A673 (cell line): ENCODE measurements at regions not wholly inside any gene's neighbourhood (a gene's known extent, or its start where the extent isn't known, plus 50 kb on each side); places are given as distances from the start of the nearest gene placed in this dataset.

Experiments
- BruUV-seq: library from RNA; stranded (reverse); fragments of 400-500 nt; replicated peaks from 2 replicates; lab custom pipeline; 2021; lab: Mats Ljungman, UMichigan
- CTCF ChIA-PET: fragments of 300-600 bp; sonication (Branson Sonifier 250); formaldehyde crosslinking; loops from one replicate; lab custom pipeline; 2022; ENCODE audit warnings: antibody characterized with exemption; lab: Charles Lee
- POLR2A ChIA-PET: fragments of 300-600 bp; sonication (Branson Sonifier 250); formaldehyde crosslinking; loops from one replicate; lab custom pipeline; 2022; ENCODE audit warnings: antibody characterized with exemption; ENCODE audit not compliant: low non-redundant PET; lab: Charles Lee
- DNase-seq: peaks from one replicate; pipeline ENCODE4 v3.0.0-alpha.2; 2015; ENCODE audit warnings: low spot score
- H3K27ac ChIP-seq: fragments of 200-600 bp; sonication (generic); 2 replicates; pipeline ENCODE4 v1.5.1; 2016; ENCODE audit warnings: mixed run types, low read depth, mild to moderate bottlenecking, mixed read lengths, antibody characterized with exemption, low read length; ENCODE audit not compliant: poor library complexity, severe bottlenecking
- H3K27me3 ChIP-seq: fragments of 200-600 bp; sonication (generic); replicated peaks from 2 replicates; pipeline ENCODE4 v1.6.1; 2017; ENCODE audit warnings: mixed run types, low read depth, mild to moderate bottlenecking, mixed read lengths, antibody characterized with exemption, low read length; ENCODE audit not compliant: insufficient read depth, poor library complexity
- H3K36me3 ChIP-seq: fragments of 200-600 bp; sonication (generic); 2 replicates; pipeline ENCODE4 v1.6.1; 2016; ENCODE audit warnings: mixed run types, mild to moderate bottlenecking, mixed read lengths, antibody characterized with exemption, low read length; ENCODE audit not compliant: insufficient read depth, poor library complexity, severe bottlenecking
- H3K4me1 ChIP-seq: fragments of 200-600 bp; sonication (generic); 2 replicates; pipeline ENCODE4 v1.6.1; 2017; ENCODE audit warnings: mixed run types, mild to moderate bottlenecking, mixed read lengths, antibody characterized with exemption, low read length; ENCODE audit not compliant: insufficient read depth, poor library complexity, severe bottlenecking
- H3K4me3 ChIP-seq: fragments of 200-600 bp; sonication (generic); 2 replicates; pipeline ENCODE4 v1.5.1; 2016; ENCODE audit warnings: low read depth, mixed run types, mild to moderate bottlenecking, mixed read lengths, low read length; ENCODE audit not compliant: poor library complexity, severe bottlenecking
- H3K9me3 ChIP-seq: fragments of 200-600 bp; sonication (generic); 2 replicates; pipeline ENCODE4 v1.6.1; 2016; ENCODE audit warnings: mixed run types, low read depth, mild to moderate bottlenecking, mixed read lengths, antibody characterized with exemption, low read length; ENCODE audit not compliant: poor library complexity, severe bottlenecking
- EZH2 ChIP-seq: fragments of 200-600 bp; sonication (generic); IDR thresholded peaks from 2 replicates; pipeline ENCODE4 v1.6.1; 2017; ENCODE audit warnings: borderline replicate concordance, low read depth, mild to moderate bottlenecking, mixed read lengths, antibody characterized with exemption, low read length; ENCODE audit not compliant: poor library complexity, severe bottlenecking
- intact Hi-C: fragments of 100-400 bp; cut with micrococcal nuclease; formaldehyde crosslinking; loops from one replicate; pipeline ENCODE4 v1.10.0; 2022; ENCODE audit not compliant: unreplicated experiment
- TF ChIP-seq, protein P1 (sequence below): fragments of 300-800, 200-600 bp; sonication (generic); conservative IDR thresholded peaks from 2 replicates; pipeline ENCODE4 v1.5.1; 2017; ENCODE audit warnings: low read depth, mild to moderate bottlenecking, antibody characterized with exemption, low read length, moderate library complexity, mixed read lengths

DNA sequence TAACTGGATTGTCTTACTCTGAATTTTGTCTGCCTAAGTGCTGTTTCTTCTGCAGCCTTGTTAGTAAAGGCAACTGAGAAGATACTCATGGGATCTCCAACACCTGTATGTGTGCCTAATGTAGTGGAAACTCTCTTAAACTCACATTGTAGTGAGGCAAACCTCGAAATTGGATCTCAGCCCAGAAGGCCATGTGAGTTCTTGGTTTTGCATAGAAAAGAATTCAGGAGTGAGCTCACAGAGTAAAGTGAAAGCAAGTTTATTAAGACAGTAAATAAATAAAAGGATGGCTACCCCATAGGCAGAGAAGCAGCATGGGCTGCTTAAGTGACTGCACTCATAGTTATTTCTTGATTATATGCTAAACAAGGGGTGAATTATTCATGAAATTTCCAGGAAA is 1344.7 kb downstream of the NCAM2 start:
- CTCF ChIA-PET = no interaction called here
- Histone ChIP-seq H3K4me1 (peaks cover 7% of the 10 kb centered on the region), H3K4me3 (no peak overlapping the region), H3K27ac (no peak overlapping the region), H3K36me3 (no peaks in the 10 kb centered on the region), H3K27me3 (no peaks in the 10 kb centered on the region), H3K9me3 (peaks cover 10% of the 10 kb centered on the region)
- TF ChIP-seq, protein P1, sequence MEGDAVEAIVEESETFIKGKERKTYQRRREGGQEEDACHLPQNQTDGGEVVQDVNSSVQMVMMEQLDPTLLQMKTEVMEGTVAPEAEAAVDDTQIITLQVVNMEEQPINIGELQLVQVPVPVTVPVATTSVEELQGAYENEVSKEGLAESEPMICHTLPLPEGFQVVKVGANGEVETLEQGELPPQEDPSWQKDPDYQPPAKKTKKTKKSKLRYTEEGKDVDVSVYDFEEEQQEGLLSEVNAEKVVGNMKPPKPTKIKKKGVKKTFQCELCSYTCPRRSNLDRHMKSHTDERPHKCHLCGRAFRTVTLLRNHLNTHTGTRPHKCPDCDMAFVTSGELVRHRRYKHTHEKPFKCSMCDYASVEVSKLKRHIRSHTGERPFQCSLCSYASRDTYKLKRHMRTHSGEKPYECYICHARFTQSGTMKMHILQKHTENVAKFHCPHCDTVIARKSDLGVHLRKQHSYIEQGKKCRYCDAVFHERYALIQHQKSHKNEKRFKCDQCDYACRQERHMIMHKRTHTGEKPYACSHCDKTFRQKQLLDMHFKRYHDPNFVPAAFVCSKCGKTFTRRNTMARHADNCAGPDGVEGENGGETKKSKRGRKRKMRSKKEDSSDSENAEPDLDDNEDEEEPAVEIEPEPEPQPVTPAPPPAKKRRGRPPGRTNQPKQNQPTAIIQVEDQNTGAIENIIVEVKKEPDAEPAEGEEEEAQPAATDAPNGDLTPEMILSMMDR = no peak
- no peak for TF ChIP-seq EZH2
- POLR2A ChIA-PET = no interaction called here
- intact Hi-C loops = no loop called here
- BruUV-seq = no TSS peak
- DNase-seq = peak; percentile 20

DNA sequence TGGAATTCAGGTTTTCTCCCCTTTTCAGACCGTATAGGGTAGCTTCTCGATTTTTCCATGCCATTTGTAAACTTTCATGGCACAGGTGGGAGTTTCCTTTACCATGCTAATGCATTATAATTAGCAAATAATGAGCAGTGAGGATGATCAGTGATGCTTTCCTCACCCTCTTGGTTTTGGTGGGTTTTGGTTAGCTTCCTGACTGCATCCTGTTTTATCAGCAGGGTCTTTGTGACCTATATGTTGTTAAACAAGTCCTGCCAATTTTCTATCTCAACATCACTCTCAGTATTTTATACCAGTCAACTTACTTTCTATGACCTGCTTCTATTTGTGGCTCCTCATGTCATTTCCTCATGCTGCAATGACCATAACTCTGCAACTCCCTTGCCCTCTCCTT is 1345.1 kb downstream of the NCAM2 start:
- H3K4me3 ChIP-seq = no peak overlapping the region
- TF ChIP-seq, protein P1 = no peak
- no peak for TF ChIP-seq EZH2
- no TSS peak for BruUV-seq
- no peak overlapping the region for H3K27ac ChIP-seq
- DNase-seq = no peak
- H3K4me1 ChIP-seq = peaks cover 7% of the 10 kb centered on the region
- CTCF ChIA-PET = no interaction called here
- H3K36me3 ChIP-seq = no peaks in the 10 kb centered on the region
- POLR2A ChIA-PET = no interaction called here
- intact Hi-C loops = no loop called here
- no peaks in the 10 kb centered on the region for H3K27me3 ChIP-seq
- H3K9me3 ChIP-seq = peaks cover 10% of the 10 kb centered on the region

DNA sequence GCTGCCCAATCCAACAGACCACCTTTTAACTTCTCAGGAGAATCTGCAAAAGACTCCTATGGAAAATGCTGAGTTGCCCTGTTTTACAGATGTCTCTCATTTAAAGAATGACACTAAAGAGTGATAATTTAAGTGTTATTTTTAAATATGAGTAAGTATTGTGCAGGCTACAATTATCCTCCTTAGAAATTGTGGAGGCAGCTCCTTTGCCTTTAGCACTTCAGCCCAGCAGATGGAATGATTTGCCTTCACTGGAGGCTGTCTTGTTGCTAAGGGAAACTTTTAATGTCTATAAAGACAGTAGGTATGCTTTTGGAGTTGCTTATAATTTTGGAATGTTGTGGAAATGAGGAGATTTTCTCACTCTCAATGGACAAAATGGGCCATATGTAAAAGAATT is 1345.5 kb downstream of the NCAM2 start:
- Histone ChIP-seq H3K27ac (no peak overlapping the region), H3K27me3 (no peaks in the 10 kb centered on the region), H3K4me1 (peaks cover 7% of the 10 kb centered on the region), H3K4me3 (no peak overlapping the region), H3K9me3 (peaks cover 10% of the 10 kb centered on the region), H3K36me3 (no peaks in the 10 kb centered on the region)
- DNase-seq = no peak
- intact Hi-C loops = no loop called here
- TF ChIP-seq, protein P1 = no peak
- TF ChIP-seq EZH2 = no peak
- ChIA-PET CTCF (no interaction called here), POLR2A (no interaction called here)
- no TSS peak for BruUV-seq
